Bone marrow (tissue), 2 donors: ENCODE measurements at regions not wholly inside any gene's neighbourhood (a gene's known extent, or its start where the extent isn't known, plus 50 kb on each side); places are given as distances from the start of the nearest gene placed in this dataset.
"Not testable (repeated sequence)": the region's sequence is repeated elsewhere in the genome, so short reads cannot be mapped to it uniquely, and the experiment has no call there.

Experiments
- DNase-seq, 2 donors: peaks; one replicate each; lab custom pipeline; 2025; lab: John Stamatoyannopoulos, UW

- no peak for DNase-seq
These were observed 111.2 kb downstream of the CAPZA3 start for GRCh38 chr12:18849080-18849479.

- DNase-seq, result no peak
These were observed 111.8 kb downstream of the CAPZA3 start for GRCh38 chr12:18849761-18850160.

- DNase-seq, result no peak
These were observed 112.8 kb downstream of the CAPZA3 start for GRCh38 chr12:18850752-18851151.

DNA sequence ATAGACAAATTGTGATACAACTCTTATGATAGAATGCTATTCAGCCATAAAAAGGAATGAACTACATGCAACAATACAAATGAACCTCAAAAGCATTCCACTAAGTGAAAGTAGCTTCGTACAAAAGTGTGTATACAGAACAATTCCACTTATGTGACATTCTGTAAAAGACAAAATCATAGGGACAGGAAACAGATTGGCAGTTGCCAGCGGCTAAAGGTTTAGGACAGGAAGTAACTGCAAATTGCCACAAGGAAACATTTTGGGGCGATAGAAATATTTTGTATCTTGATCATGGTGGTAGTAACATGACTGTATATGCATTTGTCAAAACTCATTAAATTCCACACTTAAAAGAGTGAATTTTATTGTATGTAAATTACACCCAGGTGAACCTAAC is 113.4 kb downstream of the CAPZA3 start:
- DNase-seq, result peak in 1 of 2 donors; percentile 80

DNA sequence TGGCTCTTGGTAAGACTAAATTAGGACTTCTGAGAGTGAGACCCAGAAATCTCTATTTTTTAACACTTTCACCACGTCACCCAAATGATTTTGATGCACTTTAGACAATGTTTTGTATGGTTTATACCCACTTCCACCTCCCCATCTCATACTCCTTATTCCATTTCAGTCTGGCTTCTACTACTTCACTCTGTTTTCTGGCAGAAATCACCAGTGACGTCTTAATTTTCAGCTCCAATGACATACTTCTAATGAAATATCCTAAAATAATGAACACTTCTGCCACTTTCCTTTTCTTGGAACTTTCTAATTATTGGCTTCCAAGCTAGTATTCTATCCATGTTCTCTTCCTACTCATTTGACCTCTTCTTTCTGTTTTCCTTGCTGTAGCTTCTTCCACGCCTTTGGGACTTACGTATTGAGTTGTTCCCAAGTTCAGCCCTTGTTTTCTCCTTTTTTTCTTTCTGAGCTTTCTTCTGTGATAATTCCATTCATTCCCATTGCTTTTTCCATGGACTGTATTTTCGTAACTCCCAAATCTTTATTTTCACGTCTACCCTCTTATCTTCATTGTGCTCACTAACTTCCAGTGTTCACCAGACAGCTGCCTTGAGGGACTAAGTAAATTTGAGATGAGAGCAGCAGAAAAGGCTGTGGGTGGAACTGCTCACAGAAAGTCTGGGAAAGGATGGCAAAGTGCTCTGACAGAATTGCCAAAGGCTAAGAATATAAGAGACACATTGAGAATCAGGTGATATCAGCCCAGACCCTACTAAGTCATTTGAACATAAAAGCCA is 115.8 kb downstream of the CAPZA3 start:
- no peak for DNase-seq

GRCh38 chr12:18857656-18858055 is 119.7 kb downstream of the CAPZA3 start:
- DNase-seq, result no peak

DNA sequence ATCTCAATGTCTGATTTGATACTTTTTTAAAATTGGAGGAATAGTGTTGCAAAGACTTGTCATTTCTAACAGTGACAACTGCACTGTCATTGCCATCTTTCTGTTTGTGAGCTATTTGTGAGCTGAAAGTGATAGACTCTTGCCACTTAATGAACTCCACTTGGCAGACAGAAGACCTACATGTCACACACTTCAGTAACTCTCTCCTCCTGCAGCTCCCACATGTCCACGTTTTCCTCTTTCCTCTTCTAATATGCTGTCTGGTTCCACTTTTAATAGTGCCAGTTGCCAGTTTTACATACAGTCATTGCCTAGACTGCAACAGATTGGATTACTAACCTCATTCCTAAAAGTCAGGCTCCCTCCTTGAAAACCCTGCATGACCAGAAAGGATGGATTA is 121.5 kb downstream of the CAPZA3 start:
- no peak for DNase-seq

DNA sequence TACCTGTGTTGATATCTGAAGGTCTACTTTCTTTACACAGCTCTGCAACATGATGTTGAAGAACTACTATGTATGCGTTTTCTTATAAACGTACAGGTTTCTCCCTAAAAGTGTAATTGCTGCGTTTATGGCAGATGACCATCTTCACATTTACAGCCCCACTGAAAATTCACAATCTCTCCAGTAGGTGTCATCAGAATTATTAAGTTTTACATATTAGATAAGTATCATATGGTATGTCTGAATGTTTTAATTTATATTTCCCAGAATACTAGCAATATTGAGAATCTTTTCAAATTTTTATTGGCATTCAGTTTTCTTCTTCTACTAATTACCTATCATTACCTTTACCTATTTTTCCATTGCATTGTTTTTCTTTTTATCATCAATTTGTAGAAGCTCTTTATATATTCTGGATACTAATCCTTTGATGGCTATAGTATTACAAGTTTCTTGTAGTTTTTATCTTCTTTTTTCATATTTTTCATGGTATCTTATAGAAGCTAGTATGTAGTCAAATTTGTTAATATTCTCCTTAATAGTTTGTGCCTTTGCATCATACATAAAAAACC is 123.5 kb downstream of the CAPZA3 start:
- no peak for DNase-seq

DNA sequence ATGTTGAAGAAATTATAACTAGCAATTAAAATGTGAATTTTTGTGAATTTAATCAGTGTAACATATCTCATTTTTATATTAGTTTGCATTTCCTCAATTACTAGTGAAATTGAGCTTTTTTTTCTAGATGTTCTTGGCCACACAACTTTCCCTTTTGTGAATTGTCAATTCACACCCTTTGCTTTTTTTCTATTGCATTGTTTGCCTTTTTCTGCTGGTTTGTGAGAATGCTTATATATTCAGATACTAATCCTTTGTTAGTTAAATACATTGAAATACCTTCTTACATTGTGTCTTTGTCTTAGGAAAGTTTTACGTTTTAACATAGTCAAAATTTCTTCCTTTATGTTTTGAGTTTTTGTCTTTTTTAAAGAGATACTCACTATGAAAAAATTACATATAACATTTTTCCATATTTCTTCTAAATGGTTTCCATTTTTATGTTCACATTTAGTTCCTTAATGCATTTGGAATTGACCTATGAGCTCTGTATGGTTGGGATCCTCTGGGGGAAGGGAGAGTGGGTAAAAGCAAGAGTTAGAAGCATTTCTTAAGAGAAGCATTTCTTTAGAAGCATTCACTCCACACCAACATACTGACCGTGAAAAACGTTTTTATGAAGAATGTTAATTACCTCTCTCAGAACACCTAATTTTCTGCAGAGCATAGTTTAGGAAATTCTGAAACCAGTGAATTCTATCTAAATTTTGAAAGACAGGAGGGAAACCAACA is 126.0 kb downstream of the CAPZA3 start:
- no peak for DNase-seq

DNA sequence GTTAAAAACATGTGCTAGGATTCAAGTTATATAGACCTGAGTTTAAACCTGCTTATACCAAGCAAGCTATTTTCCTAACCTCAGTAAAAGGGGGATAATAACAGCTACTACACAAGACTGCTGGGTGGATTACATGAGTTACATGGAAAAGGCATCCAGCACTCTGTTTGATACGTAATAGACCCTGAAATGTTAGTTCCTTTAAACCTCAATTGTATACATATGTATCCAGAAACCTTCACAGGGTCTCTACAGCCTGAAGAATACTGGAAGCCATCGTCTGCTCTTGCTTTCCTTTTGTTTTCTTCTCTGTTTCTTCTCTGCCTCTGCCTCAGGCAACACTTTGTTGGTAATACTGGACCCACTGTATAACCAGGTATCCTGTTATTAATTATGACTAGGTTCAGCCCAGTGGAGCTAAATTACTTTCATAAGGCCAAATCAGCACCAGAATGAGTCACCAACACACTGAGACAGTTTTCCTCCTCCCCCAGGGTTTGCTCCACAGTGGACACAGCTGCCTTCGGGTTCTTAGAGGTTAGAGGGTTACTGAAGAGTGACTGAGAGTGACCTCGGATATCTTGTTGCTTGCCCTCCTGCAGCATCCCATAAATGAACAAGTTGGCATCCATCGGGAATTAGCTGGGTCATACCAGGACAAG is 127.1 kb downstream of the CAPZA3 start:
- no peak for DNase-seq

GRCh38 chr12:18868717-18869116 is 130.8 kb downstream of the CAPZA3 start:
- DNase-seq, result peak in 1 of 2 donors; percentile 74

DNA sequence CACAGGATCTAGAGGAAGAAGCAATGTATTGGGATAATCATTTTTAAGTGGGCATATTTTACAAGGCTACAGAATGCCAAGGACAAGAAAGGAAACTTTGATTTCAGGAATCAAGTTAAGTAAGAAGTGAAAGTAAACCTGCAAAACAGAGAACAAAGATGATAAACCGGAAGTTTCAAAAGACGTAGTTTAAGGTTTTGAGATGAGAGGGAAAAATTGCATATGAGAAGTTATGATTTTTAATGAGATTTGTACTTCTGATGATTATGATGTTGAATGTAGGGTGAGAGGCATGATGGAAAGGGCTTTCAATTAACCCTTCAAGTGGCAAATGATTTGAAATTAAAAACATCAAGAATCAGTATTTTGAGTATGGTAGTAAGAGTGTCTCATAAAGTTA is 134.9 kb downstream of the CAPZA3 start:
- no peak for DNase-seq

- no peak for DNase-seq
These were observed 140.8 kb downstream of the CAPZA3 start for GRCh38 chr12:18878676-18879180.

DNA sequence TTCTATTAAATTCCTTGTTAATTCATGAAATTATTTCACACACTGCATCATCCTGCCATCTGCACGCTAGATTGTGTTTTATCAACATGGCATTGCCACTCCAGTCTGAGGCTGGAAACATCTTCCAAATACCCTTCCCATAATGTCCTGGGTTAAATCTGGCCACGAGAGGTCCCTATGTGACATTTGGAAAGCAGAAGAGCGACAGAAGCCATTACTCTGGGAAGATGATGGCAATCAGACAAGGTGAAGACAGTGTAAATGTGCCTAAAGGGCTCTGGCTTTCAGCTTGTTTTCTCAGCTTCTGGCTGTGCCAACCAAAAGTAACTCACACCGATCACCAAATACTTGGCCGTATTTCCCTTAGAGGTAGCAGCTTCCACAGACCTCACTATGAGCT is 144.8 kb downstream of the CAPZA3 start:
- no peak for DNase-seq

DNA sequence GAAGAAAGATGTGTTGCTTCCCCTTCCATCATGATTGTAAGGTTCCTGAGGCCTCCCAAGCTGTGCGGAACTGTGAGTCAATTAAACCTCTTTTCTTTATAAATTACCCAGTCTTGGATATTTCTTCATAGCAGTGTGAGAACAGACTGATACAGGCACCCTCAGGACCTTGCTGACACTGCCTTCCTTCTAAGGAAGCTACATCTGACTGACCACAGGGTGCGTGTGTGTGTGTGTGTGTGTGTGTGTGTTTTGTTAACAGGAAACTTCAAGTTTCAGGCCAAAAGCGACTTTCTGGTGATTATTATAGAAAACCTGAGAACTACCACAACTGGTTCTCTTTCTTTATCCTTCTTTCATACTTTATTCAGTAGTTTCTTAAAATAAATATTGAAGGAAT is 149.0 kb downstream of the CAPZA3 start:
- no peak for DNase-seq

GRCh38 chr12:18887368-18887767 is 149.4 kb downstream of the CAPZA3 start:
- DNase-seq, result no peak

DNA sequence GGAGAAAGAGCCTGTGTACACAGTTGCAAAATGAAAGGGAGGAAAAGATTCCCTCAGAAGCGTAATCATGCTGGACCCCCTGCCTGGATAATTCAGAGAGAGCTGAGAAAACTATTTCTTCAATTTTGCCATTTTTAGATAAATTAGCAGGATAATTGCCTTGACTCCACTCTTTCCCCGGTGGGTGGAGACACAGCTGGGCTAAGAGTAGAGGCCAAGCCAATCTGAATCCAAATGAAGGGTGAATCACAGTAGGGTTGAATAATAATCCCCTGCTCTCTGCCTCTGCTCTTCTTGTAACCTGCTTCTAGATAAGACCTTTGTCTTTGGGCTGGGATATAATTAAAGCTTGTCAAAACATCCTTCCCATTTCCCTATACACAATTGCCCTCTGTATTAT is 150.1 kb downstream of the CAPZA3 start:
- no peak for DNase-seq

DNA sequence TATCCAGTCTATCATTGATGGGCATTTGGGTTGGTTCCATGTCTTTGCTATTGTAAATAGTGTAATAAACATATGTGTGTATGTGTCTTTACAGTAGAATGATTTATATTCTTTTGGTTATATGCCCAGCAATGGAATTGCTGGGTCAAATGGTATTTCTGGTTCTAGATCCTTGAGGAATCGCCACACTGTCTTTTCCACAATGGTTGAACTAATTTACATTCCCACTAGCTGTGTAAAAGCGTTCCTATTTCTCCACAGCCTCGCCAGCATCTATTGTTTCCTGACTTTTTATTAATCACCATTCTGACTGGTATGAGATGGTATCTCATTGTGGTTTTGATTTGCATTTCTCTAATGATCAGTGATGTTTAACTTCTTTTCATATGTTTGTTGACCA is 152.7 kb downstream of the CAPZA3 start:
- not testable (repeated sequence) for DNase-seq

GRCh38 chr12:18895540-18895939 is 157.6 kb downstream of the CAPZA3 start:
- no peak for DNase-seq

DNA sequence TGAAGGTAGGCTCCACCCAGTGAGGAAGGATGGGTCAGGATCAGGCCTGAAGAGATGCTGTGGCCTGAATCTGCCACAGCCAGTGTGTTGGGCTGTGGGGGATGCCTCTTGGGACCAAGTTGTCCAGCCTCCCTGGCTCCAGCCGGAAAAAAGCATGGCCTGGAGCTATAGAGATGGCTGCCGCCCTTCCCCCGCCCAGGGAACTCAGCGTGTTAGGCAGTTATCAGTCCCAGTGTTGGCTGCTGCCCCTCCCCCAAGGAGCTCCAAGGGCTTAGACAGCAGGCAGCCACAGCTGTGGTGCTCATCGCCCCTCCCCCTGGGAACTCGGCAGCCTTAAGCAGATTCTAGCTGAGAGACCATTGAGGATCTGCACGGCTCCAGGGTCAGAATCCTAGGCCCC is 158.0 kb downstream of the CAPZA3 start:
- no peak for DNase-seq

DNA sequence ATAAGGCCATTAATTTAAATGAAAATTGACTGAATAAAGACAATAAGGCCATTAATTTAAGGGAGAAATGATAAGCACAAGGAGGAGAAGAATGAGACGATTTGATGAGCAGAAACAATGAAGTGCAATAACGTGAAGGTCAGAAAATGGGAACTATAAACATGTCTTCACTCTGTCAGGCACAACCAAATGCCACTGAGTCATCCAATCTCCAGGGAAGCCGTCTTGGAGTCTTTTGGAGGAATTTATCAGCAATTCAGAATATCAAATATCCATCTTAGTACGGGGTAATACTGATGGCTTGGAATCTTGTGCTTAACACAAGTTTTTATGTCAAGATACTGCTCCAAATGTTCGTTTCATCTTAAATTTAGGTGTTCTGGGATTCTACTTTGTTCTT is 159.9 kb downstream of the CAPZA3 start:
- DNase-seq, result no peak

GRCh38 chr12:18898470-18898869 is 160.6 kb downstream of the CAPZA3 start:
- DNase-seq, result no peak
